Sigmoid colon (tissue), 6 donors: ENCODE measurements at regions not wholly inside any gene's neighbourhood (a gene's known extent, or its start where the extent isn't known, plus 50 kb on each side); places are given as distances from the start of the nearest gene placed in this dataset.

ENCODE experiments used
- DNase-seq: peaks from one replicate; pipeline ENCODE4 v3.0.0-alpha.2; 2019
- H3K27ac ChIP-seq, 4 donors: fragments of 200-600 bp; sonication (generic); one replicate each; pipeline ENCODE4 v1.5.1; 2016 to 2019; ENCODE audit warnings: mild to moderate bottlenecking in 1 of 4
- H3K27me3 ChIP-seq, 3 donors: fragments of 200-600 bp; sonication (generic); one replicate each; pipeline ENCODE4 v1.5.1; 2019; ENCODE audit warnings: mild to moderate bottlenecking in 1 of 3
- H3K36me3 ChIP-seq, 4 donors: fragments of 200-600 bp; sonication (generic); one replicate each; pipeline ENCODE4 v1.5.1; 2016 to 2019
- H3K4me1 ChIP-seq, 4 donors: fragments of 200-600 bp; sonication (generic); one replicate each; pipeline ENCODE4 v1.5.1; 2017 to 2019
- H3K4me3 ChIP-seq, 4 donors: fragments of 200-600 bp; sonication (generic); one replicate each; pipeline ENCODE4 v1.5.1; 2017 to 2019; ENCODE audit warnings: mild to moderate bottlenecking in 2 of 4, moderate library complexity in 1 of 4
- H3K9me3 ChIP-seq, 4 donors: fragments of 200-600 bp in 3 of 4; sonication (generic) in 3 of 4; one replicate each; pipeline versions ENCODE4 v1.5.1 to v1.6.1; 2013 to 2019
- CTCF ChIP-seq, 4 experiments: fragments of 450-650 bp in 3 of 4; fragments of 200-600 bp in 1 of 4; IDR thresholded peaks; one replicate each; pipeline ENCODE4 v1.5.1; 2016 to 2019; ENCODE audit warnings: antibody characterized with exemption in 4 of 4, mild to moderate bottlenecking in 3 of 4, moderate library complexity in 2 of 4
- EP300 ChIP-seq, 4 donors: sonication (generic); formaldehyde crosslinking; IDR thresholded peaks; one replicate each; pipeline ENCODE4 v1.6.1; 2017; ENCODE audit warnings: antibody characterized with exemption in 4 of 4
- POLR2A ChIP-seq, 2 donors: fragments of 450-650 bp; IDR thresholded peaks; one replicate each; pipeline ENCODE4 v1.6.1; 2016; ENCODE audit warnings: antibody characterized with exemption in 2 of 2, mild to moderate bottlenecking in 2 of 2, moderate library complexity in 2 of 2
- POLR2AphosphoS5 ChIP-seq, 4 donors: sonication (generic); formaldehyde crosslinking; IDR thresholded peaks; one replicate each; pipeline ENCODE4 v1.6.1; 2017; ENCODE audit warnings: antibody characterized with exemption in 4 of 4
- WGBS, 2 donors: extraction: QIAGEN DNeasy Blood & Tissue Kit; methylation state at CpG; one replicate each; pipeline ENCODE4 v1.1.7; 2013; 5-methylcytosine and 5-hydroxymethylcytosine counted together
- intact Hi-C: fragments of 100-400 bp; cut with DNase I; formaldehyde crosslinking; loops from one replicate; pipeline ENCODE4 v1.15.1; 2023
- donor health status: healthy with polysubstance abuse.
- donor health status: healthy.

DNA sequence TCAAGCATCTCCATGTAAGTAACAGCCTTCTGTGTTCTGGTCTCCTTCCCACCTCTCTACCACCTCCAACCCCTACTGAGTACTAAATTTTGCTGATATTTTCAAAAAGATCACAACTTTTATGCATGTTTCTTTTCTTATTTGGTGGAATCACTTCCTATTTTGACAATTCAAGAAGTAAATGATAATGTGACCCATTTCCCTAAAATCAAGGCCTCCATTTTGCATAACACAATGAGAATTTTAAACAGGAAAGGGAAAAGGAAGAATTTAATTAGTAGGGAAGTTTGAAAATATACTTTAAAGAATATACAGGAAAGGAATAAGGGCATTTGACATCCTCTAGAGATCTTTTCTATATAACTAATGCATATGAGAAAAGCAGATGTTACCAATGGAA is 212.9 kb upstream of the RASA1 start:
- Histone ChIP-seq H3K27me3 (no peaks in the 10 kb centered on the region), H3K36me3 (no peaks in the 10 kb centered on the region), H3K27ac (no peak overlapping the region), H3K9me3 (no peaks in the 10 kb centered on the region), H3K4me1 (no peaks in the 10 kb centered on the region), H3K4me3 (no peak overlapping the region)
- intact Hi-C loops: no loop called here
- DNase-seq: no peak
- TF ChIP-seq POLR2A (IDR thresholded peaks at IDR 0.05) (no peak), CTCF (IDR thresholded peaks at IDR 0.05) (no peak), POLR2AphosphoS5 (IDR thresholded peaks at IDR 0.05) (no peak), EP300 (IDR thresholded peaks at IDR 0.05) (no peak)

- 92 to 96% methylated on average over 1 of the region's 1 CpG for WGBS, 2 donors
- no peak overlapping the region for H3K4me3 ChIP-seq
- DNase-seq: no peak
- H3K4me1 ChIP-seq: no peaks in the 10 kb centered on the region
- no peak overlapping the region for H3K27ac ChIP-seq
- H3K27me3 ChIP-seq: no peaks in the 10 kb centered on the region
- TF ChIP-seq POLR2AphosphoS5 (IDR thresholded peaks at IDR 0.05): no peak
- TF ChIP-seq EP300 (IDR thresholded peaks at IDR 0.05): no peak
- TF ChIP-seq CTCF (IDR thresholded peaks at IDR 0.05): no peak
- TF ChIP-seq POLR2A (IDR thresholded peaks at IDR 0.05): no peak
- intact Hi-C loops: no loop called here
- no peaks in the 10 kb centered on the region for H3K36me3 ChIP-seq
- peaks cover 0 to 2% (median 0%) of the 10 kb centered on the region in 4 donors for H3K9me3 ChIP-seq
These were observed 206.6 kb upstream of the RASA1 start for GRCh38 chr5:87061046-87061445.

DNA sequence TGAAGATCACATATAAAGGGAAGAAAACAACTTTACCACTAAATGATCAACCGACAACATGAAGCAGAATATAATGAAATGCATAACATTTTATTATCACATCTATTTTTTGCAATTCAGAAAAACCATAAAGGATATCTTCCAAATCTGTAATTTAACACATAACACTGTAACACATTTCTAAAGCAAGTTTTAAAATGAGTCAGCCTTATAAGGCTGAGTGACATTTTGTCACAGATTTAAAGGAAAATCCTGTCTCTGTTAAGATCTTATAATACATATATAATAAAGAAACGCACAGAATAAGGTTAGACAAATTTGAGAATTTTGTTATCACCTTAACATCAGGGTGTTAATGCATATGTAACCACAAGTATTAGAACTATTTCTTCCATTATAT is 198.4 kb upstream of the RASA1 start:
- Histone ChIP-seq H3K36me3 (no peaks in the 10 kb centered on the region), H3K4me1 (no peaks in the 10 kb centered on the region), H3K9me3 (no peaks in the 10 kb centered on the region), H3K4me3 (no peak overlapping the region), H3K27ac (no peak overlapping the region), H3K27me3 (no peaks in the 10 kb centered on the region)
- intact Hi-C loops: no loop called here
- 87 to 93% methylated on average over 2 of the region's 2 CpGs for WGBS, 2 donors
- no peak for TF ChIP-seq POLR2A (IDR thresholded peaks at IDR 0.05)
- no peak for TF ChIP-seq CTCF (IDR thresholded peaks at IDR 0.05)
- no peak for TF ChIP-seq EP300 (IDR thresholded peaks at IDR 0.05)
- no peak for TF ChIP-seq POLR2AphosphoS5 (IDR thresholded peaks at IDR 0.05)
- no peak for DNase-seq

DNA sequence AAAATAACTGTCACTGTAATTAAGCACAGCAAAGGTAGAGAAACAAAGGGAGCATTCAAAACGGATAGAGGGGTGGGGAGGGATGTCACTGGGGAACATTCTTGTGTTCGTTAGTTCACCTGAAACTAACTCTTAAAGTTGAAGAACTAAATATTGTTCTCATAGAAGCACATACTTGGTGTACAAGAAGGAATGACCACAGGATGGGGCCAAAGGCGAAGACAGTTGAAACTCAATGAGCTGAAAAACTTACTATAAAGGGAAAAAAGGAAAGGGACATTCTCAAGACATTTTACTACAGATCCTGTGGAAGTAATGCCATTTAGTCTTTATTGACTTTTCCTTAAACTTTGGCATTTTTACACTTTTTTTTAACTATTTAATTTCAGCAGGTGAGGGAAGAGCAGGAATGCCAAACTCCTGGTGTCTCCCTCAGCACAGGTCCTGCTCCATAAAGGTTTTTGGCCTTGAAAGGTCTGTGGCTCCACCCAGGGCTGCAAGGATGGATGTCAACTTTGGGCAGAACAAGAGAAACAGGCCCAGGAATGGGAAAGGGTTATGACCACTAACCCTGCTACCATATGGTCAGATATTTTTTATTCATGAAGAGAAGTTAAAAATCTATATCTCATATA is 197.6 kb upstream of the RASA1 start:
- H3K36me3 ChIP-seq: no peaks in the 10 kb centered on the region
- WGBS, 2 donors: 24 to 48% methylated on average over 3 of the region's 3 CpGs
- no peaks in the 10 kb centered on the region for H3K4me1 ChIP-seq
- H3K9me3 ChIP-seq: no peaks in the 10 kb centered on the region
- no peaks in the 10 kb centered on the region for H3K27me3 ChIP-seq
- DNase-seq: no peak
- TF ChIP-seq POLR2AphosphoS5 (IDR thresholded peaks at IDR 0.05): no peak
- no peak overlapping the region for H3K4me3 ChIP-seq
- no peak overlapping the region for H3K27ac ChIP-seq
- intact Hi-C loops: no loop called here

DNA sequence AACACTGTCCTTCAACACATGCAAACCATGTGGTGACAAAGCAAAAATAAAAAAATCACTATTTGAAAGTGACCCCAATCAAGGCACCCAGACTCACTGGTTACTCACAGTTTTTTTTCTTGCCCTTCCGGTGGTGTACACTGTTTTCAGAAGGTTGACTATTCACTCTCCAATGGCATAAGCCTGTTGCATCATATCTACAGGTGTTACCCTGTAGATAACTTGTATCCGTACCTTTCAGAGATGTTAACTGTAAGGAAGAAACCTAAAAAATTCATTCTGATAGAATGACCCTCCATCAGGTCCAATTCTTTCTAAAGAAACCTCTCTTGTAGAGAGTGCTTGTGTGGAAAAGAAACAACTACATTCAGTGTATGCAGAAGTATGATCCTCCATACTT is 193.6 kb upstream of the RASA1 start:
- no peaks in the 10 kb centered on the region for H3K27me3 ChIP-seq
- intact Hi-C loops: no loop called here
- no peak overlapping the region for H3K4me3 ChIP-seq
- H3K9me3 ChIP-seq: no peaks in the 10 kb centered on the region
- no peak overlapping the region for H3K27ac ChIP-seq
- WGBS, 2 donors: 96 to 97% methylated on average over 2 of the region's 2 CpGs
- TF ChIP-seq EP300 (IDR thresholded peaks at IDR 0.05): no peak
- TF ChIP-seq CTCF (IDR thresholded peaks at IDR 0.05): no peak
- no peak for TF ChIP-seq POLR2AphosphoS5 (IDR thresholded peaks at IDR 0.05)
- TF ChIP-seq POLR2A (IDR thresholded peaks at IDR 0.05): no peak
- no peak for DNase-seq
- H3K4me1 ChIP-seq: no peaks in the 10 kb centered on the region
- no peaks in the 10 kb centered on the region for H3K36me3 ChIP-seq
